Fibroblast of villous mesenchyme (primary cell): ENCODE measurements at regions not wholly inside any gene's neighbourhood (a gene's known extent, or its start where the extent isn't known, plus 50 kb on each side); places are given as distances from the start of the nearest gene placed in this dataset.

Source experiments
- DNase-seq: peaks from one replicate; pipeline ENCODE4 v3.0.0-alpha.2; 2010; ENCODE audit warnings: low read depth
- H3K4me3 ChIP-seq: 2 replicates; pipeline ENCODE4 v1.5.1; 2011; ENCODE audit warnings: low read depth, mild to moderate bottlenecking, low read length
- TF ChIP-seq, protein P1 (sequence below): IDR thresholded peaks from 2 replicates; pipeline ENCODE4 v1.5.1; 2012; ENCODE audit warnings: low read depth, mild to moderate bottlenecking, low read length; ENCODE audit not compliant: insufficient read depth

DNA sequence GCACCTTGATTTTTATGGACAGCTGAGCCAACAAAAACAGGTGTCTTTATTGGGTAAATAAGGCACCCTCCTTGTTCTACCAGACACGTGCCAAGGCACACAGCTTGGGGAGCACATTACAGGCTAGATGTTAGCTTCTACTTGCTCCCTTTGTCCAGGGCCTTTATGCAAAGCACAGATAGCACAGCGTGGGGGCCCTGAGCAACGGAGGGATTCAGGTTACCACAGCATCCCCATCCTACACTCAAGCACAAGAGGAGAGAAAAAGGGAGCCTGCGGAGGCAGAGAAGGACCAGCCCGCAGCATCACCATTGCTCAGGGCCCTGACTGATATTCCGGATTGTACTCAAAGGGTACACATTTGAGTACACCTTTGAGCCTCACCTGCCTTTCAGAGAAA lies 181.7 kb upstream of the KIF2A start:
- no peak for DNase-seq
- H3K4me3 ChIP-seq, result no peak overlapping the region
- TF ChIP-seq, protein P1, sequence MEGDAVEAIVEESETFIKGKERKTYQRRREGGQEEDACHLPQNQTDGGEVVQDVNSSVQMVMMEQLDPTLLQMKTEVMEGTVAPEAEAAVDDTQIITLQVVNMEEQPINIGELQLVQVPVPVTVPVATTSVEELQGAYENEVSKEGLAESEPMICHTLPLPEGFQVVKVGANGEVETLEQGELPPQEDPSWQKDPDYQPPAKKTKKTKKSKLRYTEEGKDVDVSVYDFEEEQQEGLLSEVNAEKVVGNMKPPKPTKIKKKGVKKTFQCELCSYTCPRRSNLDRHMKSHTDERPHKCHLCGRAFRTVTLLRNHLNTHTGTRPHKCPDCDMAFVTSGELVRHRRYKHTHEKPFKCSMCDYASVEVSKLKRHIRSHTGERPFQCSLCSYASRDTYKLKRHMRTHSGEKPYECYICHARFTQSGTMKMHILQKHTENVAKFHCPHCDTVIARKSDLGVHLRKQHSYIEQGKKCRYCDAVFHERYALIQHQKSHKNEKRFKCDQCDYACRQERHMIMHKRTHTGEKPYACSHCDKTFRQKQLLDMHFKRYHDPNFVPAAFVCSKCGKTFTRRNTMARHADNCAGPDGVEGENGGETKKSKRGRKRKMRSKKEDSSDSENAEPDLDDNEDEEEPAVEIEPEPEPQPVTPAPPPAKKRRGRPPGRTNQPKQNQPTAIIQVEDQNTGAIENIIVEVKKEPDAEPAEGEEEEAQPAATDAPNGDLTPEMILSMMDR, result no peak

DNA sequence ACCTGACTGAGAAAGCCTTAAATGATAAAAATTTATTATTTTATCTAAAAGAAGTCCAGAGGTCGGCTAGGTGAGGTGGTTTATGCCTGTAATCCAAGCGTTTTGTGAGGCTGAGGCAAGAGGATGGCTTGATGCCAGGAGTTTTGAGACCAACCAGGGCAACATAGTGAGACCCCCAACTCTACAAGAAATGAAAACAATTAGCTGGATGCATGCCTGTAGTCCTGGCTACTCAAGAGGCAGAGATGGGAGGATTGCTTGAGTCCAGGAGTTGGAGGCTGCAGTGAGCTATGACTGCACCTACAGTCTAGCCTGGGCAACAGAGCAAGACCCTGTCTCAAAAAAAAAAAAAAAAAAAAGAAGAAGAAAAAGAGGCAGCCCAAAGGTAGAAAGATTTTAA lies 179.9 kb upstream of the KIF2A start:
- no peak for DNase-seq
- TF ChIP-seq, protein P1, result no peak
- H3K4me3 ChIP-seq, result no peak overlapping the region

DNA sequence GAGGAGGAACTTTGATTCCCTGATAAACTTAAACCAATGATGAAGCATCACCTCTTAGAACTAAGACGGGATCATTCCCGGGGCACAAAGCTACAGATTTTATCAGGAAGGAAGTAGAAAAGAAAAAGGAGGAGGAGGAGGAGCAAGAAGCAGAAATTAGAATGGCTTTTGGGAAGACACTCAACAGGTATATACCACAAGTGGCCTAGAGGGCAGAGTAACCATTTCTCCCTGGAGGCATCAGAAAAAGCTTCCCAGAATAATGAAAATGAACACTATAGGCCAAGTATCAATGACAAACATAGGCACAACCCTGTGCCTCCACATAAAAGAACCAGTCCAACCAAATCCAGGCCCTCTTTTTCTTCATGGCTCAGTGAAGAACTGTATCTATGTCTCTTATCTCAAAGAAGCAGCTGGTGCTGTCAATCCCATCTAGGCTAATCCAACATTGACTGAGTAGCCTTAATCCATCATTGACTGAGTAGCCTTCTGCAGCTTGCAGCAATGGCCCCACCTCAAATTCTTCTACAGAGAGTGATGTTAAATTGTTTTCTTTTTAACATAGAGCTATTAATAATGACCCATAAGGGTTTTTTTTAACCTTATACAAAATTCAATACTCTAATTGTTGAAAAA lies 178.8 kb upstream of the KIF2A start:
- H3K4me3 ChIP-seq, result no peak overlapping the region
- TF ChIP-seq, protein P1, result no peak
- no peak for DNase-seq

DNA sequence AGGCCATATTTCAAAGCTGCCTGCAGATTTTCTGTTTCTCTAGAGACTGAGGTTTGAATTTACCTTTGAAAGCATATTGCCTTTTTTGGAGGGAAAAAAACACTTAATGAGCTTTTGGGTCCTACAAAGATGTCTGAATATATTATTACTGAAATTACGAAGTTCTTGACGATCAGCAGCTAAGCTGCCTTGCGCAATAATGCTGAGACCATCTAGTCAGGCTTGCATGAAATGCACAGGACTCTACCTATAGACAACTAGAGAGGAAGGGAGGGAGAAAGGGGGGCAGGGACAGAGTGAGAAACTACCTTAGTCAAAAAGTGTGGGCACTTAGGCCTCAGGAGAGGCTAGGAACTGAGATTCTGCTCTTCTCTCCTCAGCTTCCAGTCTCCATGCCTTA lies 175.9 kb upstream of the KIF2A start:
- TF ChIP-seq, protein P1, result no peak
- no peak for DNase-seq
- no peak overlapping the region for H3K4me3 ChIP-seq

DNA sequence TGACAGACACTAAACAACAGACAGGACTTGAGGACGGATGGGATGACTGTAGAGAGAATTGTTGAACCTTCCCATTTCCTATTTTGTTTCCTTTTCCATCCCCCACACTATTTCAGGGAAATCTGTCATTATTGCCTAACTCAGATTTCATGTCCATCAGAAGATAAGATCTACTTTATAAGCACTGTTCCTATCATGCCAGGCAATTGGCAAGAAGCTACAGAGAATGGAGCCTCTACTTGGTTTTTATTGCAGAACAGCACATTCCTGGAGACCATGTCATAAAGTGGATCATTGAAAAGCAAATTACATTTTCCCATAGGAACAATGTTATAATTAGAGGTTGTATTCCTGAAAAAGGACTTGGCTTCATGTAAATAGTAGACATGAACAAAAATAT lies 173.7 kb upstream of the KIF2A start:
- no peak for DNase-seq
- no peak overlapping the region for H3K4me3 ChIP-seq
- TF ChIP-seq, protein P1, result no peak

DNA sequence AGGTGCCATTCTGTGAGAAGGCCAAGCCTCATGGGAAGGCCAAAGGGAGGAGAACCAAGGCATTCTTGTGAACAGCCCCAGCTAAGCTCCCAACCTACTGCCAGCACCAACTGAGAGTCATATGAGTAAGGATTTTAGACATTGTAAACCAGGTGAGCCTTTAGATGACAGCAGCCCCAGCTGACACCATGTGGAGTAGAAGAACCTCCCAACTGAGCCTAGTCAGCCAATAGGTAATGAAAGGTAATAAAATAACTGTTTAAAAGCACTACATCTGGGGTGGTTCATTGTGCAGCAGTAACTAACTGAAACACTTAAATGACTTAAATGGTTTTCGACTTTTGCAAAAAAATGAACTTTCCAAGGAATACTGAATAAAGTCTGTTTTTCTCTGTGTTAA lies 172.6 kb upstream of the KIF2A start:
- no peak for DNase-seq
- TF ChIP-seq, protein P1, result no peak
- no peak overlapping the region for H3K4me3 ChIP-seq

DNA sequence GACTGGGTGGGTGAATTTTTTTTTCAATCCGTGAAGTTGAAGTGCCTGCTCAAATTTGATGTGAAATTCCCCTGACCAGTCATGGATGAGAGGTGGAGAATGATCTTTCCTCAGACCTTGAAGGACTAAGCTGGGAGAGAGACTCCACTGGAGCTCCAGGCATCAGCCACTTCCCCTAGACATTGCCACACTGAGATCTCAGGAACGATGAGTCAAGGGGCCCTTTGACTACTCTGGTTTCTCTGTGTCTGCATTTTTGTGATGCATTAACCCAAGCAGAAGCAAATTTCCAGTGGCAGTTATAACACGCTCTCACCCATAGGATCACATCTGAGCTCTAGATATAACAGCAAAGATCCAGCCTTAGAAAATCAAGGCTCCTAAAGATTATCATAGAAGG lies 171.2 kb upstream of the KIF2A start:
- TF ChIP-seq, protein P1, result no peak
- DNase-seq, result no peak
- no peak overlapping the region for H3K4me3 ChIP-seq
